ENCODE measurements at regions not wholly inside any gene's neighbourhood (a gene's known extent, or its start where the extent isn't known, plus 50 kb on each side); places are given as distances from the start of the nearest gene placed in this dataset.

DNA sequence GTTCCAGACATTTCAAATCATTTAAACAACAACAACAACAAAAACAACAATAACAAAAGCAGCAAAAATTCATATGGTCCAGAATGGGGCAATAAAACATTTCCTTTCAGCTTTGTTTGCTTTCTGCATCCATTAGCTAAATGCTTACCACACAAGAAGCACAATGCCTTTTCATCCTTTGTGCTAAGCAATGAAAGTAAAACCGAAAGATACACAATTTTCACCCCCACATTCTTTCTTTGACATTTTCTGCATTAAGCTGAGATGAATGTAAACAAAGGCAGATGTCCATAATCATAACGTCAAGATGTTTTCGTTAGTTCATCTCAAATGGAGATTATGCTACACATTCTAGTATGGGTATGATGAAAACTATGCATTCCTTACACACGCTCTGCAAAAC is 568.5 kb downstream of the SLITRK6 start:
- H3K27me3 ChIP-seq (ENCODE audit: control insufficient read depth, insufficient read depth, low read length), result no peaks in the 10 kb centered on the region
- H2AFZ ChIP-seq (ENCODE audit: low read length), result peak overlapping the region; percentile 36
- TF ChIP-seq EZH2 (IDR thresholded peaks at IDR 0.05; ENCODE audit: low read length, missing control alignments) (no peak), CTCF (conservative IDR thresholded peaks at IDR 0.05 in 1 of 2, IDR thresholded peaks at IDR 0.05 in 1 of 2; ENCODE audit: low read depth in 1 of 2, low read length in 2 of 2) (no peak)
- no peaks in the 10 kb centered on the region for H3K36me3 ChIP-seq (ENCODE audit: control insufficient read depth, insufficient read depth, low read length)
- H3K27ac ChIP-seq (ENCODE audit: insufficient read depth, low read length), result no peak overlapping the region
- H3K9me3 ChIP-seq (ENCODE audit: control insufficient read depth, insufficient read depth, low read depth, low read length), result no peaks in the 10 kb centered on the region
- peak in 1 of 2 donors; percentile 72 for DNase-seq (ENCODE audit: low read depth in 2 of 2)
- no peaks in the 10 kb centered on the region for H3K4me1 ChIP-seq (ENCODE audit: control insufficient read depth, extremely low read depth, insufficient read depth, low read length)
- H3K9ac ChIP-seq (ENCODE audit: insufficient read depth, low read length), result no peak overlapping the region
- H3K4me2 ChIP-seq (ENCODE audit: extremely low read depth, insufficient read depth, low read length), result peak overlapping the region; percentile 67
- H4K20me1 ChIP-seq (ENCODE audit: control insufficient read depth, extremely low read depth, insufficient read depth, low read length), result no peaks in the 10 kb centered on the region
- H3K4me3 ChIP-seq (replicated peaks in 1 of 4; ENCODE audit: control extremely low read depth in 1 of 4, insufficient read depth in 1 of 4, low read depth in 3 of 4, low read length in 4 of 4), result peak overlapping the region in 2 of 4 experiments; percentile 6 to 10
- no peaks in the 10 kb centered on the region for H3K79me2 ChIP-seq (ENCODE audit: control insufficient read depth, insufficient read depth, low read length)

DNA sequence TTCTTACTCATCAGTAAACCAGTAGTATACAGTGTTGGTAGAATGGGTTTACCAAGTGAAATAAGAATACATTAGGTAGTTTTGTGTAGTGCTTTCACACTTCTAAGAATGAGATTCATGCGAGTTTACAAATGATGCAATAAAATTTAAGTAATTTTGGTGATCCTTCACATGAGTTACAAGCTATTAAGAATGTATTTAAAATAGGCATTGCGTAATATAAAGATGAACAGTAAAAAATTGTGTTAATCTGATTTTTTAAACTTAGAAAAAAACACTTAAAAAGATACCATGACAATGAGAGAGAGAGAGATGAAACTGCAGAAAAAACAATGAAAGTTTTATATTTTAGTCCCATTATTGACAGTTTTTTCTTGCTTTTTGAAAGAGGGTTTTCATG is 570.5 kb downstream of the SLITRK6 start:
- Histone ChIP-seq H2AFZ (ENCODE audit: low read length) (no peak overlapping the region), H3K27ac (ENCODE audit: insufficient read depth, low read length) (no peak overlapping the region)
- TF ChIP-seq CTCF (conservative IDR thresholded peaks at IDR 0.05 in 1 of 2, IDR thresholded peaks at IDR 0.05 in 1 of 2; ENCODE audit: low read depth in 1 of 2, low read length in 2 of 2), result no peak
- no peak for TF ChIP-seq EZH2 (IDR thresholded peaks at IDR 0.05; ENCODE audit: low read length, missing control alignments)

GRCh38 chr13:85223883-85224656 is 575.1 kb downstream of the SLITRK6 start:
- no peaks in the 10 kb centered on the region for H3K79me2 ChIP-seq (ENCODE audit: control insufficient read depth, insufficient read depth, low read length)
- peak; percentile 18 to 53 for DNase-seq (ENCODE audit: low read depth in 2 of 2)
- H3K27me3 ChIP-seq (ENCODE audit: control insufficient read depth, insufficient read depth, low read length), result no peaks in the 10 kb centered on the region
- no peaks in the 10 kb centered on the region for H3K4me1 ChIP-seq (ENCODE audit: control insufficient read depth, extremely low read depth, insufficient read depth, low read length)
- no peak overlapping the region for H2AFZ ChIP-seq (ENCODE audit: low read length)
- H4K20me1 ChIP-seq (ENCODE audit: control insufficient read depth, extremely low read depth, insufficient read depth, low read length), result no peaks in the 10 kb centered on the region
- no peaks in the 10 kb centered on the region for H3K9me3 ChIP-seq (ENCODE audit: control insufficient read depth, insufficient read depth, low read depth, low read length)
- H3K4me2 ChIP-seq (ENCODE audit: extremely low read depth, insufficient read depth, low read length), result peak overlapping the region; percentile 26
- H3K27ac ChIP-seq (ENCODE audit: insufficient read depth, low read length), result no peak overlapping the region
- no peaks in the 10 kb centered on the region for H3K36me3 ChIP-seq (ENCODE audit: control insufficient read depth, insufficient read depth, low read length)
- no peak for TF ChIP-seq EZH2 (IDR thresholded peaks at IDR 0.05; ENCODE audit: low read length, missing control alignments)
- no peak overlapping the region for H3K4me3 ChIP-seq (replicated peaks in 1 of 4; ENCODE audit: control extremely low read depth in 1 of 4, insufficient read depth in 1 of 4, low read depth in 3 of 4, low read length in 4 of 4)
- H3K9ac ChIP-seq (ENCODE audit: insufficient read depth, low read length), result no peak overlapping the region

More for the DNA sequence above, 570.5 kb downstream of the SLITRK6 start:
- H3K4me1 ChIP-seq (ENCODE audit: control insufficient read depth, extremely low read depth, insufficient read depth, low read length), result no peaks in the 10 kb centered on the region
- H3K27me3 ChIP-seq (ENCODE audit: control insufficient read depth, insufficient read depth, low read length), result no peaks in the 10 kb centered on the region
- H3K36me3 ChIP-seq (ENCODE audit: control insufficient read depth, insufficient read depth, low read length), result no peaks in the 10 kb centered on the region
- H3K9ac ChIP-seq (ENCODE audit: insufficient read depth, low read length), result no peak overlapping the region
- DNase-seq (ENCODE audit: low read depth in 2 of 2), result no peak
- H3K4me3 ChIP-seq (replicated peaks in 1 of 4; ENCODE audit: control extremely low read depth in 1 of 4, insufficient read depth in 1 of 4, low read depth in 3 of 4, low read length in 4 of 4), result no peak overlapping the region
- no peaks in the 10 kb centered on the region for H3K9me3 ChIP-seq (ENCODE audit: control insufficient read depth, insufficient read depth, low read depth, low read length)
- no peak overlapping the region for H3K4me2 ChIP-seq (ENCODE audit: extremely low read depth, insufficient read depth, low read length)
- no peaks in the 10 kb centered on the region for H4K20me1 ChIP-seq (ENCODE audit: control insufficient read depth, extremely low read depth, insufficient read depth, low read length)
- no peaks in the 10 kb centered on the region for H3K79me2 ChIP-seq (ENCODE audit: control insufficient read depth, insufficient read depth, low read length)
